Activated CD4-positive, alpha-beta memory T cell treated with anti-CD3 and anti-CD28 coated beads for 36 hours (primary cell): ENCODE measurements at regions not wholly inside any gene's neighbourhood (a gene's known extent, or its start where the extent isn't known, plus 50 kb on each side); places are given as distances from the start of the nearest gene placed in this dataset.
"Not testable (repeated sequence)": the region's sequence is repeated elsewhere in the genome, so short reads cannot be mapped to it uniquely, and the experiment has no call there.

Experiments used
- CTCF ChIA-PET: fragments of 350-600 bp; sonication (Branson Sonifier 250); formaldehyde crosslinking; loops from one replicate; lab custom pipeline; 2021; ENCODE audit warnings: antibody characterized with exemption, inconsistent platforms; lab: Charles Lee
- POLR2A ChIA-PET: fragments of 350-600 bp; sonication (Branson Sonifier 250); formaldehyde crosslinking; loops from one replicate; lab custom pipeline; 2021; ENCODE audit warnings: antibody characterized with exemption; lab: Charles Lee
- DNase-seq: peaks from one replicate; pipeline ENCODE4 v3.0.0-alpha.2; 2020
- H3K27ac Mint-ChIP-seq: one replicate; pipeline ENCODE4 v1.8.0; 2021; ENCODE audit warnings: mixed read lengths
- H3K27me3 Mint-ChIP-seq: one replicate; pipeline ENCODE4 v1.8.0; 2021; ENCODE audit warnings: mixed read lengths
- H3K36me3 Mint-ChIP-seq: one replicate; pipeline ENCODE4 v1.8.0; 2021; ENCODE audit warnings: mixed read lengths
- H3K4me1 Mint-ChIP-seq: one replicate; pipeline ENCODE4 v1.8.0; 2021; ENCODE audit warnings: low read depth, mixed read lengths
- H3K4me3 Mint-ChIP-seq: one replicate; pipeline ENCODE4 v1.8.0; 2021; ENCODE audit warnings: mild to moderate bottlenecking, mixed read lengths
- H3K9me3 Mint-ChIP-seq: one replicate; pipeline ENCODE4 v1.8.0; 2021; ENCODE audit warnings: mixed read lengths
- intact Hi-C: fragments of 100-400 bp; cut with micrococcal nuclease; formaldehyde crosslinking; loops from one replicate; pipeline ENCODE4 v1.15.1; 2023

- Mint-ChIP-seq H3K27me3 (peaks cover 10% of the 10 kb centered on the region), H3K4me3 (no peak overlapping the region), H3K36me3 (no peaks in the 10 kb centered on the region), H3K27ac (no peak overlapping the region), H3K4me1 (no peaks in the 10 kb centered on the region), H3K9me3 (no peaks in the 10 kb centered on the region)
- intact Hi-C loops = no loop called here
- POLR2A ChIA-PET = no interaction called here
- CTCF ChIA-PET = interaction anchor here (1.7 kb wide), 1 partner anchor 25 kb away, joined by 11 read pairs; no protein-coding TSS in a partner anchor
- DNase-seq = no peak
Measured at GRCh38 chr2:204152616-204153015, 216.1 kb downstream of the ICOS start.

- CTCF ChIA-PET = interaction anchor here (0.8 to 1.4 kb wide), 4 partner anchors 10 to 82 kb away, joined by 3 to 8 read pairs (median 4); no protein-coding TSS in a partner anchor
- POLR2A ChIA-PET = no interaction called here
- H3K36me3 Mint-ChIP-seq = no peaks in the 10 kb centered on the region
Measured at GRCh38 chr2:204154863-204155262, 218.3 kb downstream of the ICOS start.

GRCh38 chr2:204156456-204156855, 219.9 kb downstream of the ICOS start:
- no peaks in the 10 kb centered on the region for H3K27me3 Mint-ChIP-seq
- H3K27ac Mint-ChIP-seq = no peak overlapping the region
- no peaks in the 10 kb centered on the region for H3K36me3 Mint-ChIP-seq
- no peaks in the 10 kb centered on the region for H3K4me1 Mint-ChIP-seq
- ChIA-PET CTCF (interaction anchor here (1.0 kb wide), 2 partner anchors 8 to 21 kb away, joined by 4 to 5 read pairs; no protein-coding TSS in a partner anchor), POLR2A (no interaction called here)
- DNase-seq = no peak
- no peaks in the 10 kb centered on the region for H3K9me3 Mint-ChIP-seq
- no peak overlapping the region for H3K4me3 Mint-ChIP-seq
- intact Hi-C loops = no loop called here

More at GRCh38 chr2:204154863-204155262, 218.3 kb downstream of the ICOS start:
- intact Hi-C loops = no loop called here
- Mint-ChIP-seq H3K27me3 (no peaks in the 10 kb centered on the region), H3K9me3 (no peaks in the 10 kb centered on the region), H3K27ac (no peak overlapping the region), H3K4me1 (no peaks in the 10 kb centered on the region), H3K4me3 (no peak overlapping the region)
- DNase-seq = no peak

- POLR2A ChIA-PET = no interaction called here
- no peaks in the 10 kb centered on the region for H3K36me3 Mint-ChIP-seq
- intact Hi-C loops = no loop called here
- CTCF ChIA-PET = interaction anchor here (1.2 kb wide), 1 partner anchor 143 kb away, joined by 3 read pairs; no protein-coding TSS in a partner anchor
- no peaks in the 10 kb centered on the region for H3K27me3 Mint-ChIP-seq
- no peak overlapping the region for H3K27ac Mint-ChIP-seq
- H3K4me3 Mint-ChIP-seq = no peak overlapping the region
- no peaks in the 10 kb centered on the region for H3K9me3 Mint-ChIP-seq
- H3K4me1 Mint-ChIP-seq = no peaks in the 10 kb centered on the region
- no peak for DNase-seq
Measured at GRCh38 chr2:204157684-204158083, 221.1 kb downstream of the ICOS start.

- ChIA-PET CTCF (interaction anchor here (1.9 to 4.8 kb wide), 2 partner anchors 14 to 18 kb away, joined by 6 to 36 read pairs; no protein-coding TSS in a partner anchor), POLR2A (no interaction called here)
- no peaks in the 10 kb centered on the region for H3K4me1 Mint-ChIP-seq
- H3K9me3 Mint-ChIP-seq = no peaks in the 10 kb centered on the region
- no peak overlapping the region for H3K27ac Mint-ChIP-seq
- H3K4me3 Mint-ChIP-seq = no peak overlapping the region
- no peaks in the 10 kb centered on the region for H3K36me3 Mint-ChIP-seq
- H3K27me3 Mint-ChIP-seq = no peaks in the 10 kb centered on the region
- intact Hi-C loops = no loop called here
- no peak for DNase-seq
Measured at GRCh38 chr2:204159526-204159925, 223.0 kb downstream of the ICOS start.

GRCh38 chr2:204160989-204161388, 224.4 kb downstream of the ICOS start:
- H3K27ac Mint-ChIP-seq = no peak overlapping the region
- H3K36me3 Mint-ChIP-seq = no peaks in the 10 kb centered on the region
- DNase-seq = no peak
- ChIA-PET CTCF (interaction anchor here (2.7 to 4.8 kb wide), 2 partner anchors 16 to 17 kb away, joined by 10 to 36 read pairs; no protein-coding TSS in a partner anchor), POLR2A (no interaction called here)
- intact Hi-C loops = no loop called here
- no peaks in the 10 kb centered on the region for H3K9me3 Mint-ChIP-seq
- H3K4me1 Mint-ChIP-seq = no peaks in the 10 kb centered on the region
- H3K4me3 Mint-ChIP-seq = no peak overlapping the region
- no peaks in the 10 kb centered on the region for H3K27me3 Mint-ChIP-seq

GRCh38 chr2:204161886-204162285, 225.3 kb downstream of the ICOS start:
- ChIA-PET CTCF (interaction anchor here (2.7 to 4.8 kb wide), 2 partner anchors 16 to 17 kb away, joined by 10 to 36 read pairs; no protein-coding TSS in a partner anchor), POLR2A (no interaction called here)
- H3K9me3 Mint-ChIP-seq = no peaks in the 10 kb centered on the region
- H3K4me1 Mint-ChIP-seq = no peaks in the 10 kb centered on the region
- intact Hi-C loops = no loop called here
- no peaks in the 10 kb centered on the region for H3K27me3 Mint-ChIP-seq
- H3K27ac Mint-ChIP-seq = no peak overlapping the region
- H3K4me3 Mint-ChIP-seq = no peak overlapping the region
- H3K36me3 Mint-ChIP-seq = no peaks in the 10 kb centered on the region
- DNase-seq = no peak

GRCh38 chr2:204166961-204167360, 230.4 kb downstream of the ICOS start:
- H3K4me1 Mint-ChIP-seq = no peaks in the 10 kb centered on the region
- H3K4me3 Mint-ChIP-seq = no peak overlapping the region
- no peak for DNase-seq
- CTCF ChIA-PET = interaction anchor here (6.4 kb wide), 1 partner anchor 11 kb away, joined by 53 read pairs; no protein-coding TSS in a partner anchor
- H3K27me3 Mint-ChIP-seq = no peaks in the 10 kb centered on the region
- H3K27ac Mint-ChIP-seq = no peak overlapping the region
- no peaks in the 10 kb centered on the region for H3K36me3 Mint-ChIP-seq
- POLR2A ChIA-PET = no interaction called here
- intact Hi-C loops = no loop called here
- no peaks in the 10 kb centered on the region for H3K9me3 Mint-ChIP-seq

GRCh38 chr2:204167670-204168069, 231.1 kb downstream of the ICOS start:
- CTCF ChIA-PET = interaction anchor here (6.4 kb wide), 1 partner anchor 10 kb away, joined by 53 read pairs; no protein-coding TSS in a partner anchor

GRCh38 chr2:204170411-204170810, 233.8 kb downstream of the ICOS start:
- Mint-ChIP-seq H3K4me3 (no peak overlapping the region), H3K36me3 (no peaks in the 10 kb centered on the region), H3K4me1 (no peaks in the 10 kb centered on the region), H3K27ac (no peak overlapping the region), H3K9me3 (no peaks in the 10 kb centered on the region), H3K27me3 (no peaks in the 10 kb centered on the region)
- ChIA-PET POLR2A (no interaction called here), CTCF (interaction anchor here (6.4 kb wide), 1 partner anchor 8 kb away, joined by 53 read pairs; no protein-coding TSS in a partner anchor)
- intact Hi-C loops = no loop called here
- no peak for DNase-seq

More at GRCh38 chr2:204167670-204168069, 231.1 kb downstream of the ICOS start:
- H3K4me1 Mint-ChIP-seq, intact Hi-C loops, DNase-seq, H3K36me3 Mint-ChIP-seq, H3K9me3 Mint-ChIP-seq, H3K4me3 Mint-ChIP-seq, H3K27me3 Mint-ChIP-seq, H3K27ac Mint-ChIP-seq, POLR2A ChIA-PET: not testable (repeated sequence)

- no peak for DNase-seq
- H3K9me3 Mint-ChIP-seq = no peaks in the 10 kb centered on the region
- H3K4me3 Mint-ChIP-seq = no peak overlapping the region
- intact Hi-C loops = no loop called here
- ChIA-PET POLR2A (no interaction called here), CTCF (interaction anchor here (3.2 kb wide), 1 partner anchor 26 kb away, joined by 10 read pairs; no protein-coding TSS in a partner anchor)
- H3K27me3 Mint-ChIP-seq = no peaks in the 10 kb centered on the region
- no peaks in the 10 kb centered on the region for H3K4me1 Mint-ChIP-seq
- H3K36me3 Mint-ChIP-seq = no peaks in the 10 kb centered on the region
- no peak overlapping the region for H3K27ac Mint-ChIP-seq
Measured at GRCh38 chr2:204171432-204172144, 235.0 kb downstream of the ICOS start.

- no peaks in the 10 kb centered on the region for H3K9me3 Mint-ChIP-seq
- no peaks in the 10 kb centered on the region for H3K27me3 Mint-ChIP-seq
- CTCF ChIA-PET = interaction anchor here (3.2 kb wide), 1 partner anchor 27 kb away, joined by 10 read pairs; no protein-coding TSS in a partner anchor
- no peak overlapping the region for H3K4me3 Mint-ChIP-seq
- H3K4me1 Mint-ChIP-seq = no peaks in the 10 kb centered on the region
- no peak for DNase-seq
- intact Hi-C loops = no loop called here
- H3K36me3 Mint-ChIP-seq = no peaks in the 10 kb centered on the region
- no peak overlapping the region for H3K27ac Mint-ChIP-seq
- POLR2A ChIA-PET = no interaction called here
Measured at GRCh38 chr2:204172145-204172600, 235.6 kb downstream of the ICOS start.
